Left forelimb (tissue), 1 donor: ENCODE measurements at regions not wholly inside any gene's neighbourhood (a gene's known extent, or its start where the extent isn't known, plus 50 kb on each side); places are given as distances from the start of the nearest gene placed in this dataset.

Source experiments
- DNase-seq: peaks from one replicate; pipeline ENCODE4 v3.0.0-alpha.2; 2018; ENCODE audit warnings: low spot score

GRCh38 chr6:163739408-163739725, 324.8 kb downstream of the QKI start:
- no peak for DNase-seq

- no peak for DNase-seq
These were observed 324.3 kb downstream of the QKI start for GRCh38 chr6:163738725-163739407.

DNA sequence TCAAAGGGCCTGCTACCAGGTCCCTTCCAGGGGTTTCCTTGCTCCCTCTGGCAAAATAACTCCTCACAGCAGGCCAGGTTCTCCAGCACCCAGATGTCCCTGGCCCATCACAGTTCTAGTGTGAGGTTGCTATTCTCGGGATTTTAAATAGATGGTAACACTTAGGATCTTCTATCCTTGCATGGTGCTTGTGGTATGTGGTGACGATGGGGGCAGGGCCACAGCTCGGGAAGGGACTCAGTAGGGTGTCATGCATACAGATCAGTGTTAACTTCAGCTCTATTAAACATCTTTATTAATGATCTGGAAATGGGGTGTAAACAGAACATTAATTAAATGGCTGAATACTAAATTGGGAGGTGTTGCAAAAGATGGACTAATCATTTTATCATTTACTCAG, 323.8 kb downstream of the QKI start:
- peak; percentile 17 for DNase-seq

DNA sequence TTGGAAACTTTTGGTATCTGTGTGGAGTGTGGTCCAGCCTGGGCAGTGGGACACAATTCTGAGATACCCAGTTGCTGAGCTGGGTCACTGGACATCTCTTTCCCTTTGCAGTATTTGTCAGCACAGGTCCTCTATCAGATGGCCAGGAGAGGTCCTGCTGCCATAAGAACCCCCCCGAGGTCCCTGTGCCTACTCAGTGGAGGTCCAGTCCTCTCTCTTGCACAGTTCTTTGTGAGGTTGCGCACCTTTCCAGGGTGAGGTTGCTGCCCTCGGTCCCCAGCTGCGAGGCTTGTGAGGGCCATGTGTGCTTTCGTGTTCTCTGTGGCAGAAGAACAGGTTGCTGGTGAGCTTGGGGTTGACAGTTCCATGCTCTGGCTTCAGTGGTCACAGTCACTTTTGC, 320.6 kb downstream of the QKI start:
- DNase-seq = peak; percentile 33

GRCh38 chr6:163733061-163733460, 318.5 kb downstream of the QKI start:
- no peak for DNase-seq

- DNase-seq = no peak
These were observed 318.0 kb downstream of the QKI start for GRCh38 chr6:163732479-163732878.

DNA sequence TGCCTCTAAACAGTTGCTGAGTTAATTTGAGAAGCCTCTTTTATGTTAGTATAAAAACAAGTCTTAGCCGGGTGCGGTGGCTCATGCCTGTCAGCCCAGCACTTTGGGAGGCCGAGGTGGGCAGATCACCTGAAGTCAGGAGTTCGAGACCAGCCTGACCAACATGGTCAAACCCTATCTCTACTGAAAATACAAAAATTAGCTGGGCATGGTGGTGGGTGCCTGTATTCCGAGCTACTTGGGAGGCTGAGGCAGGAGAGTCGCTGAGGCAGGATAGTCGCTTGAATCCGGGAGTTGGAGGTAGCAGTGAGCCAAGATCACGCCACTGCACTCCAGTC, 317.5 kb downstream of the QKI start:
- DNase-seq = peak; percentile 2

- DNase-seq = peak; percentile 48
These were observed 316.9 kb downstream of the QKI start for GRCh38 chr6:163731215-163732013.

DNA sequence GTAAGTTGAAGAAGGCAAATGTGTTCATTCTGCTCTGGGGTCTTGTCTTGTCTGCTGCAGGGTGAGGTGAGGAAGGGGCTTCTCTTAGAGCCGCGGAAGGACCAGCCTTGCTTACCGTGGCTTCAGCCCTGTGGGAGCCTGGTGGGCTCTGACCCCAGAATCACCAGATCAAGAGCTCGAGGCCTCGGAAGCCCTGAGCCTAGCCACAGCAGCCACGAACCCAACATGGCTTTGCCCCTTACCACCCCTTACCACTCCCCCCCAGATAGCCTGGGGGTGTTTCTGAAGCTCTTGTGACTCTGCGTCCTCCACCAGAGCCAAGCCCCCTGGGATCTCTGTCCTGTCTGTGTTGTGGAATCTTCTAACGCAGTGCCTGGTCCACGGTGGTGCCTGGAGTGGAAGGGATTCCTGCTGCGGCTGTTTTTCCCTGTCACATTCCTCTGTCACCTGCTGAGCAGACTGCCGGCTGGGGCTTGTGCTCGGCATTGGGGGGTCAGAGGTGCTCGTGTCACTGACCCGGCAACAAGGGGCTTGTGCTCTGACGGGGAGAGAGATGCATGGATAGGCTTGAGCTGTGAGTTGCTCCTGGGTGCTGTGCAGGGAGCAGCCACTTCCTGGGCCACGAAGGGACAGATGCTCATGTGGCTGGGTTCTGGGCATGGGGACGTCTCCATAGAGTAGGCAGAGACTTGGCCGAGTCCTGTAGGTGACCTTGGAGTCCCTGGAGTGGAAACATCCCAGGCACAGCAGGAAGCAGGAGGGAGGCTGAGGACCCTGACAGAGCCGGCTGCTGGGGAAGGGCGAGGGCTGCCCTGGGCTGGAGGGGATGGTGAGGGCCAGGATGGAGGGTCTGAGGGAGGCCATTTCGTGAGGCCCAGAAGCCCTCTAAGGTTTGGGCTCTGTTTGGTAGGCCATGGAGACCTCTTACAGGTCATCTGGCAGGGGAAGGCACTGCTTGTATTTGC, 316.0 kb downstream of the QKI start:
- DNase-seq = peak; percentile 62

DNA sequence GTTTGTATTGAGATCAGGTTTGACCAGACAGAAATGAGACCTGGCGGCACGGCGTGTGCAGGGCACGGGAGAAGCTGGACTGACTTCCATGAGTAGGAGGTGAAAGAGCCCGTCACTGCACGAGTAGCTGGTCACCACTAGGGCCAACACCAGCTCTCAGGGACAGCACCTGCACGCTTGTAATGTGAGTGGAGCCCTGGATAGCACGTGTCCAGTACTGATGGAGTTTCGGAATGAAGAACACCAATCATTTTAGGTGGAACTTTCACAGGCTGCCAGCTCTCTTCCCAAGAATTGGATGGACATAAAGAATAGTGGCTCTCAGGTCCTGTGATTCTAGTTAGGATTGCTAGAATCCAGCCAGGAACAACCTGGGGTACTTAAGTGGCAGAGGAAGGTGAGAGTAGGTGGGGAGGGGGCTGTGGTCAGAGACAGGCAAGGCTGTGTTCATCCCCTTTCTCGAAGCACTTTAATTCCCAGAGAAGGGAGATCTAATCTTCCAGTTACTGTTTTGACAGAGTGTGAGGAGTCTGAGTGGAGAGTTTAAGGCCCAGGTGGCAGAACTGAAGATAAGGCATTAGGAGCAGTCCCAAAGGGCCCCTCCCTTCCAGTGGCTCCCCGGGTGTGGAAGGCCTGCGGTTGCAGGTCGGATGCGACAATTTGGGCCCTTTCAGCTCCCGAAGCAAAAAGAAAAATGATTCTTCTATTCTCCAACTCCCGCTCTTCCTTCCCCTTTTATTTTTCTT, 314.8 kb downstream of the QKI start:
- DNase-seq = peak; percentile 28

GRCh38 chr6:163728442-163729126, 314.1 kb downstream of the QKI start:
- peak; percentile 22 for DNase-seq

- DNase-seq = peak; percentile 44
These were observed 311.6 kb downstream of the QKI start for GRCh38 chr6:163726037-163726695.

GRCh38 chr6:163725008-163725941, 310.8 kb downstream of the QKI start:
- DNase-seq = peak; percentile 34

DNA sequence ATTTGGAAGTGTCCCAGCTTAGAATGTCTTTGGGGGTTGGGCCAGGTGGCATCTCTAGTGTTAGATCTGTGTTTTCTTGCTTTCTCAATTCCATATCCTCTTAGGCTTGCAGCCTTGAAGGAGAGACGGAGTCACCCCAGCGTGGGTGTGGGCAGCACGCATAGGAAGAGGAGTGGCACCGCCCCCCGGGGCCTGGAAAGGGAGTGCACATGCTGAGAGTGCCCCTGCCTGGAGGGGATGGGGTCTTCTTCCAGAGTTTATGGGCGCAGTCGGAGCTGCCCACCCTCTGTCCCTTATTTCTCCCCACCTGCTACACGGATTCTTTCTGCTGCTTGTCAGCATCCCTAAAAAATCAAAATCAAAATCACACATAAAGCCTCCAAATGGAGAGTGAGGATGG, 309.7 kb downstream of the QKI start:
- DNase-seq = peak; percentile 30

DNA sequence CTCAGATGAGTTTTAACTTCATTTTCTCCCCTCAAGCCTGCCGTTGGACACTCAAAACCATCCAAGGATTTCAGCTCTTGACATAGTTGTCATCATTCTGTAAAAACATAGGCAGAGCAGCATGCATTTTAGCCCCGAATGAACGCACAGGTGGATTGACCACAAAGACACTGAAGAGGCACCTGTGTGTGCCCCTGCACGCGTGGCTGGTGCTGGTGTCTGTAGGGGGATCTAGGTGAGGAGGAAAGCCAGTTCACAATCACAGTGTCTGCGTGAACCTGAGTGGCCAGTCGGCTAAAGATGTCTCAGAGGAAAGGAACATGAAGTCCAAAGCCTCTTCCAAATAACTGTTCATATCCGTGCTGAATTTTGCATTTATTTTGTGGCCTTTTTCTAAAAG, 309.2 kb downstream of the QKI start:
- DNase-seq = peak; percentile 8

GRCh38 chr6:163721922-163722692, 307.6 kb downstream of the QKI start:
- DNase-seq = peak; percentile 28

DNA sequence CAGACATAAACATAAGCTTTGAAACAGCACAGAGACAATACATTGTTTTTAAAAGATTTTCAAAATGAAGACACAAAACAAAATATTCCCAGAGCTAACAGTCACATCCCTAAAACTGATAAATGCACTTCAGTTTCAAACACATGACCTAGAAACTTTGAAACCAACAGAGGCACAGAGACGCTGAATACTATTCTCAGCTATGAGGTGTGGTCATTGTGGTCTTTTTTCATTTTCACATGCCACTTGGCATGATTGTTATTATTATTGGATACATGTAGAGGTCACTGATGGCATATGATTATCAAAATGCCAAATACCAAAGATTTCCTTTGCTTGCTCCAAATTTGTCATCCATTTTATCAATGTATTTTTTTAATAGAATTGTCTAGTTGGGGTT, 306.9 kb downstream of the QKI start:
- no peak for DNase-seq

GRCh38 chr6:163720460-163721235, 306.1 kb downstream of the QKI start:
- DNase-seq = no peak
